MCF 10A (cell line): ENCODE measurements at regions not wholly inside any gene's neighbourhood (a gene's known extent, or its start where the extent isn't known, plus 50 kb on each side); places are given as distances from the start of the nearest gene placed in this dataset.
"Not testable (repeated sequence)": the region's sequence is repeated elsewhere in the genome, so short reads cannot be mapped to it uniquely, and the experiment has no call there.

Experiments
- BruUV-seq: library from RNA; stranded (reverse); fragments of 400-500 nt; replicated peaks from 2 replicates; lab custom pipeline; 2021; lab: Mats Ljungman, UMichigan
- CTCF ChIA-PET: fragments of 300-600 bp; sonication (Branson Sonifier 250); formaldehyde crosslinking; extraction: SDS; loops from one replicate; lab custom pipeline; 2021; ENCODE audit warnings: antibody characterized with exemption, inconsistent platforms; lab: Yijun Ruan, JAX
- POLR2A ChIA-PET: fragments of 300-600, 350-650 bp; sonication (Branson Sonifier 250); formaldehyde crosslinking; extraction: SDS; loops from one replicate; lab custom pipeline; 2020; ENCODE audit warnings: antibody characterized with exemption, inconsistent platforms; lab: Yijun Ruan, JAX
- DNase-seq: peaks from one replicate; pipeline ENCODE4 v3.0.0-alpha.2; 2018; ENCODE audit not compliant: unreplicated experiment
- H3K27ac Mint-ChIP-seq: one replicate; pipeline ENCODE4 v1.8.0; 2022; ENCODE audit warnings: mild to moderate bottlenecking, low read depth, mixed read lengths; ENCODE audit not compliant: unreplicated experiment
- H3K27me3 Mint-ChIP-seq: one replicate; pipeline ENCODE4 v1.8.0; 2022; ENCODE audit warnings: mixed read lengths; ENCODE audit not compliant: insufficient read depth, unreplicated experiment
- H3K36me3 Mint-ChIP-seq: one replicate; pipeline ENCODE4 v1.8.0; 2022; ENCODE audit warnings: mild to moderate bottlenecking, moderate library complexity, mixed read lengths; ENCODE audit not compliant: insufficient read depth, unreplicated experiment
- H3K4me1 Mint-ChIP-seq: one replicate; pipeline ENCODE4 v1.8.0; 2022; ENCODE audit warnings: mixed read lengths; ENCODE audit not compliant: insufficient read depth, unreplicated experiment
- H3K4me3 Mint-ChIP-seq: one replicate; pipeline ENCODE4 v1.8.0; 2022; ENCODE audit warnings: mild to moderate bottlenecking, moderate library complexity, mixed read lengths; ENCODE audit not compliant: unreplicated experiment
- H3K9me3 Mint-ChIP-seq: one replicate; pipeline ENCODE4 v1.8.0; 2022; ENCODE audit warnings: mixed read lengths; ENCODE audit not compliant: unreplicated experiment
- intact Hi-C: fragments of 100-400 bp; cut with micrococcal nuclease; formaldehyde crosslinking; loops from 2 replicates; pipeline ENCODE4 v1.14.1; 2022
- TF ChIP-seq, protein P1 (sequence below): fragments of 200-600 bp; IDR thresholded peaks from one replicate; pipeline ENCODE4 v1.8.0; 2022; ENCODE audit warnings: antibody characterized with exemption, mild to moderate bottlenecking; ENCODE audit not compliant: unreplicated experiment

DNA sequence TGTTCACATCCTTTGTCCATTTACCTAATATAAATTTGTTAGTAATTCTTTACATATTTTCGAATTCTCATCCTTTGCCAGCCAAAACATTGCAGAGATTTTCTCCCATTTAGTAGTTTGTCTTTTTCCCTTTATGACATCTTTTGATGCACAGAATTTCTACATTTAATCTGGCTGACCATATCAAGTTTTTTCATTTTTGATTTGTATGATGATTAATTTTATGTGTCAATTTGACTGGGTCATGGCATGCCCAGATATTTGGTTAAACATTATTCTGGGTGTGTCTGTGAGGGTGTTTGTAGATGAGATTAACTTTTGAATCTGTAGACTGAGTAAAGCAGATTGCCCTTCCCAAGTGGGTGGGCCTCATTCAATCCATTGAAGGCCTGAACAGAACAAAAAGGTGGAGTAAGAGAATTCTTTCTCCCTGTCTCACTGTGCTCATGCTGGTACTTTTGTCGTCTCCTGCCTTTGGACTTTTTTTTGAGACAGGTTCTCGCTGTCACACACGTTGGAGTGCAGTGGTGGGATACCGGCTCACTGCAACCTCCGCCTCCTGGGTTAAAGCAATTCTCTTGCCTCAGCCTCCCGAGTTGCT, 72.1 kb upstream of the EPB41L1 start:
- Mint-ChIP-seq H3K27me3 (no peaks in the 10 kb centered on the region), H3K9me3 (no peaks in the 10 kb centered on the region), H3K36me3 (peaks cover 6% of the 10 kb centered on the region), H3K4me1 (peaks cover 23% of the 10 kb centered on the region), H3K27ac (no peak overlapping the region), H3K4me3 (no peak overlapping the region)
- intact Hi-C loops: no loop called here
- no peak for DNase-seq
- CTCF ChIA-PET: interaction anchor here (0.7 kb wide), 1 partner anchor 57 kb away, joined by 3 read pairs; no protein-coding TSS in a partner anchor
- TF ChIP-seq, protein P1, sequence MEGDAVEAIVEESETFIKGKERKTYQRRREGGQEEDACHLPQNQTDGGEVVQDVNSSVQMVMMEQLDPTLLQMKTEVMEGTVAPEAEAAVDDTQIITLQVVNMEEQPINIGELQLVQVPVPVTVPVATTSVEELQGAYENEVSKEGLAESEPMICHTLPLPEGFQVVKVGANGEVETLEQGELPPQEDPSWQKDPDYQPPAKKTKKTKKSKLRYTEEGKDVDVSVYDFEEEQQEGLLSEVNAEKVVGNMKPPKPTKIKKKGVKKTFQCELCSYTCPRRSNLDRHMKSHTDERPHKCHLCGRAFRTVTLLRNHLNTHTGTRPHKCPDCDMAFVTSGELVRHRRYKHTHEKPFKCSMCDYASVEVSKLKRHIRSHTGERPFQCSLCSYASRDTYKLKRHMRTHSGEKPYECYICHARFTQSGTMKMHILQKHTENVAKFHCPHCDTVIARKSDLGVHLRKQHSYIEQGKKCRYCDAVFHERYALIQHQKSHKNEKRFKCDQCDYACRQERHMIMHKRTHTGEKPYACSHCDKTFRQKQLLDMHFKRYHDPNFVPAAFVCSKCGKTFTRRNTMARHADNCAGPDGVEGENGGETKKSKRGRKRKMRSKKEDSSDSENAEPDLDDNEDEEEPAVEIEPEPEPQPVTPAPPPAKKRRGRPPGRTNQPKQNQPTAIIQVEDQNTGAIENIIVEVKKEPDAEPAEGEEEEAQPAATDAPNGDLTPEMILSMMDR: no peak
- POLR2A ChIA-PET: interaction anchor here (0.6 kb wide), 1 partner anchor 18 kb away, joined by 3 read pairs; no protein-coding TSS in a partner anchor
- no TSS peak for BruUV-seq

DNA sequence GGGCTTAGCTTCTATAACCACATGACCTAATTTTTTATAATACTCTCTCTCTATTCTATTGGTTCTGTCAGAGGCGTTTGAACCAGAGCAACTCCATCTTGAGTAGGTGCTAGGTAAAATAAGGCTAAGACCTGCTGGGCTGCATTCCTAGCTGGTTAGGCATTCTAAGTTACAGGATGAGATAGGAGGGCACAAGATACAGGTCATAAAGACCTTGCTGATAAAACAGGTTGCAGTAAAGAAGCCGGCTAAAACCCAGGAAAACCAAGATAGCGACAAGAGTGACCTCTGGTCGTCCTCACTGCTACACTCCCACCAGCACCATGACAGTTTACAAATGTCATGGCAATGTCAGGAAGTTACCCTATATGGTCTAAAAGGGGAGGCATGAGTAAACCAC, 71.3 kb upstream of the EPB41L1 start:
- peaks cover 29% of the 10 kb centered on the region for H3K4me1 Mint-ChIP-seq
- H3K27me3 Mint-ChIP-seq, H3K4me3 Mint-ChIP-seq, H3K36me3 Mint-ChIP-seq, CTCF ChIA-PET, intact Hi-C loops, BruUV-seq, H3K9me3 Mint-ChIP-seq, DNase-seq, H3K27ac Mint-ChIP-seq: not testable (repeated sequence)
- POLR2A ChIA-PET: interaction anchor here (0.6 to 4.9 kb wide), 5 partner anchors 12 to 876 kb away, joined by 3 to 50 read pairs (median 3); no protein-coding TSS in a partner anchor

DNA sequence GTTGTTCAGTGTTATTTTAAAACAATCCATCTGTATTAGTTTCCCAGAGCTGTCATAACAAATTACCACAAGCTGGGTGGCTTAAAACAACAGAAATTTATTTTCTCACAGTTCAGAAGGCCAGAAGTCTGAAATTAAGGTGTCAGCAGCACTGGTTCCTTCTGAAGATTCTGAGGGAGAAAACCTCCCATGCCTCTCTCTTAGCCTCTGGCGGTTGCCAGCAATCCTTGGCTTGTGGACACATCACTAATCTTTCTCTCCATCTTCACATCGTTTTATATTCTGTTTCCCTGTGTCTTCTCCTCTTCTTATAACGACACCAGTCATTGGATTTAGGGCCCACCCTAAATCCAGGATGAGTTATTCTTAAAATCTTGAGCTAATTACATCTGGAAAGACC, 70.2 kb upstream of the EPB41L1 start:
- intact Hi-C loops: no loop called here
- no peak overlapping the region for H3K27ac Mint-ChIP-seq
- CTCF ChIA-PET: interaction anchor here (0.6 to 2.8 kb wide), 8 partner anchors 11 to 130 kb away, joined by 3 to 25 read pairs (median 6); partner anchors contain the start of gene SCAND1
- H3K4me1 Mint-ChIP-seq: peaks cover 29% of the 10 kb centered on the region
- TF ChIP-seq, protein P1: no peak
- no peaks in the 10 kb centered on the region for H3K27me3 Mint-ChIP-seq
- POLR2A ChIA-PET: interaction anchor here (1.5 to 5.7 kb wide), 10 partner anchors 9 to 342 kb away, joined by 9 to 80 read pairs (median 28); partner anchors contain the start of genes RBM39 and SCAND1
- no peak for DNase-seq
- no peaks in the 10 kb centered on the region for H3K36me3 Mint-ChIP-seq
- H3K9me3 Mint-ChIP-seq: no peaks in the 10 kb centered on the region
- no TSS peak for BruUV-seq
- H3K4me3 Mint-ChIP-seq: no peak overlapping the region

DNA sequence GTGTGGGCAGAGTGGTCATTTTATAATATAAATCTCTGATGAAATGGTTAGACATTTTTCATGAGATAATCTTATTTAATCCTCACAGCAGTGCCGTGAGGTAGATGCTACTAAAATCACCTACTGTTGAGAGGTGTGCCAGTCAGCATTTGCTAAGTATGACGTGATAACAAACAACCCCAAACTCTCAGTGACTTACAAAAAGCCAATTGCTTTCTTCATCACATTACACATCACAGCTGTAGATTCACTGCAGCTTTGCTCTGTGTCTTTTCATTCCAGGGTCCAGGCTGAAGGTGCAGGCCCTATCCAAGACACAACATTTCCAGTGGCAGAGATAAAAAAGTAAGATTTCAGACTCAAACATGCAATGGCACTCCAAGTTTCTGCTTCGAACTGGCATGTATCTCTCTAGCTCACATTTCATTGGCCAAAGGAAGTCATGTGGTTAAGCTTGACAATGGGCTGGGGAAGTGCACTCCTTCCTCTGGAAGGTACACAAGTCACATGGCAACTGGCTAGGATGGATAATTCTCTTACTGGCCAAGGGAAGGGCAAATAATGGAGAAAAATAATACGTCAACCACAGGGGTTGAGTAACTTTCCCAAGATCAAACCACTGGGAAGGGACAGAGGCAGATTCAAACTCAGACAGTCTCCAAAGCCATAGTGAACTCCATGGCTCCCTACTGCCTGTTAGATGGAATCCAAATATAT, 69.5 kb upstream of the EPB41L1 start:
- no peaks in the 10 kb centered on the region for H3K36me3 Mint-ChIP-seq
- no peaks in the 10 kb centered on the region for H3K9me3 Mint-ChIP-seq
- peak overlapping the region; percentile 85 for H3K27ac Mint-ChIP-seq
- H3K4me1 Mint-ChIP-seq: peaks cover 24% of the 10 kb centered on the region
- H3K27me3 Mint-ChIP-seq: no peaks in the 10 kb centered on the region
- ChIA-PET POLR2A (interaction anchor here (0.6 to 5.7 kb wide), 28 partner anchors 8 to 767 kb away, joined by 3 to 80 read pairs (median 5); partner anchors contain the start of genes RBM39 and SCAND1), CTCF (interaction anchor here (0.6 to 2.8 kb wide), 15 partner anchors 10 to 705 kb away, joined by 3 to 25 read pairs (median 4); partner anchors contain the start of gene SCAND1)
- TF ChIP-seq, protein P1: no peak
- intact Hi-C loops: loop anchor here (5.0 kb wide), 1 partner anchor 33 kb away; no protein-coding TSS in a partner anchor
- peak overlapping the region; percentile 56 for H3K4me3 Mint-ChIP-seq
- peak; percentile 92 for DNase-seq
- no TSS peak for BruUV-seq
